ENCODE measurements at regions not wholly inside any gene's neighbourhood (a gene's known extent, or its start where the extent isn't known, plus 50 kb on each side); places are given as distances from the start of the nearest gene placed in this dataset.

GRCh38 chr18:72086421-72086820 is 457.7 kb downstream of the CBLN2 start:
- DNase-seq (ENCODE audit: low read depth, low spot score): no peak

GRCh38 chr18:72075040-72075439 is 469.1 kb downstream of the CBLN2 start:
- no peak for DNase-seq (ENCODE audit: low read depth, low spot score)

DNA sequence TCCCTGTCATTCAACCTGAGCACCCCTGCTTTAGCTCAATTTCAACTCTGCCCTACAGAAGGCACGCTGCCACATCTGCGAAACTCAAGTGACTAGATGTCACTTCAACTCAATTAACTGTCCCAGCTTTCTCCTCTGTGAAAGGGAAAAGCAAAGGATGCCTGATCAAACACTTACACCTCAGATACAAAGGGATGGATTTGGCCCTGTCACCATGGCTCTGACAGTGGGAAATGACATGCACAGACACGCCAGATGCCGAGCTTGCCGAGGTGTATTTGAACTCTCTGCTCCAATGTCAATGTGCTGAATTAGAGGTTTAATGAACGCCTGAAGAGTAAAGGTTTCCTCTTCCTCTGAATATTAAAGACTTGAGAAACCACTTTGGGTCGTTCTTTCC is 481.1 kb downstream of the CBLN2 start:
- no peak for DNase-seq (ENCODE audit: low read depth, low spot score)

DNA sequence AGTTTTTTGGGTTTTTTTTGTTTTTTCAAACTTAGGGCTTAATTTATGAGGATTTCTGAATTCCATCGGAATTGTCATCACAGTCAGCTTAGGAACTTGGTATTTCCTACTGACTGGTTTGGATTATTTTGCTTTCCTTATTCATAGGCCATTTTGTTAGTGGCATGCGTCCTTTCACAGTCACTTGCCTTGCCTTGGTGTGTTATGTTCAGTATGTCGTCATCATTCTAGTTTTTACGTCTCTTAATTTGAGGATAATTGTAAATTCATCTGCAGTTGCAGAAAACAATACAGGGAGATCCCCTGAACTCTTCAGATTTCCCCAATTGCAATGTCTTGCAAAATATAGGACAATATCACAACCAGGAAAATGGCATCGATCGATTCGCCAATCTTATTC is 485.3 kb downstream of the CBLN2 start:
- DNase-seq (ENCODE audit: low read depth, low spot score): no peak

GRCh38 chr18:72056171-72056570 is 488.0 kb downstream of the CBLN2 start:
- no peak for DNase-seq (ENCODE audit: low read depth, low spot score)

DNA sequence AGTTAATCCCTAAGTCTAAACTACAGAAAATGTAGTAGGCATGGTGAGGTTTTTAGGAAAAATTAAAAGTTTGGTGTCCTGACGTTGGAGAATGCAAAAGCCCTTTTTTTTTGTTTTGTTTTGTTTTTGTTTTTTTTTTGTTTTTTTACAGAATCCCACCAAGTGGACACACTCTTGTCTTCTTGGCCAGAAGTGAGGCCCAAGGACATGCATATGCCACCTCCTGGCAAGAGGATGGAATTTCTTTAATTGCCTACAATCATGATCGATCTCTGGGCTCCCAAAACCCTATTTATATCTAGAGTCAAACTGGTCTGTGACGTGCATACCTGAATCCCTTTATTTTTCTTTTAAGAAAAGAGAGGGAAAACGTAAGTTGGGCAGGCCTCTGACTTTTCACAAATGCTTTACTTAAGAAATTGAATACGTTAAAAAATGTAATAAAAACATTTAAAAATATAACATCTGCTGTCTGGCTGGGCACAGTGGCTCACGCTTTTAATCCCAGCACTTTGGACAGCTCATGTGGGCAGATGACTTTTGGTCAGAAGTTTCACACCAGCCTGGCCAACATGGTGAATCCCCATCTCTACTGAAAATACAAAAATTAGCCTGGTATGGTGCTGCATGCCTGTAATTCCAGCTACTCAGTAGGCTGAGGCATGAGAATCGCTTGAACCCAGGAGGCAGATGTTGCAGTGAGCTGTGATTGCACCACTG is 502.7 kb downstream of the CBLN2 start:
- DNase-seq (ENCODE audit: low read depth, low spot score): no peak

DNA sequence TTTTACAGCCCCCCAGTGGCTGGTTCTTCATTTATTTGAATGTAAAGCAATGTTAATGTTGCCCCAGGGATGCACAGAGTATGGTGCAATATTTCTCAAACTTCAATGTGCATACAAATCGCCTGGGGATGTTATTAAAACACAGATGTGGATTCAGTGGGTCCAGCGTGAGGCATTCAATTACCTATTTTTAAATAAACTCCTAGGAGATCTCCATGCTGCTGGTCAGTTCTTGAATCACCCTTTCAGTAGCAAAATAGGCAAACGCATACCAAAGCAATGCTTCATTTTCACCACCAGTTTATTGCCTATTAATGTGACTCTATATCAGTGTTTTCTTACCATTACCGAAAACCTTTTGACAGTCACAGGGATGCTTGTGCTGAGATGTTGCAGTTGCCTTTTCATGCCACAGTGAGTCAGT is 530.7 kb downstream of the CBLN2 start:
- no peak for DNase-seq (ENCODE audit: low read depth, low spot score)

DNA sequence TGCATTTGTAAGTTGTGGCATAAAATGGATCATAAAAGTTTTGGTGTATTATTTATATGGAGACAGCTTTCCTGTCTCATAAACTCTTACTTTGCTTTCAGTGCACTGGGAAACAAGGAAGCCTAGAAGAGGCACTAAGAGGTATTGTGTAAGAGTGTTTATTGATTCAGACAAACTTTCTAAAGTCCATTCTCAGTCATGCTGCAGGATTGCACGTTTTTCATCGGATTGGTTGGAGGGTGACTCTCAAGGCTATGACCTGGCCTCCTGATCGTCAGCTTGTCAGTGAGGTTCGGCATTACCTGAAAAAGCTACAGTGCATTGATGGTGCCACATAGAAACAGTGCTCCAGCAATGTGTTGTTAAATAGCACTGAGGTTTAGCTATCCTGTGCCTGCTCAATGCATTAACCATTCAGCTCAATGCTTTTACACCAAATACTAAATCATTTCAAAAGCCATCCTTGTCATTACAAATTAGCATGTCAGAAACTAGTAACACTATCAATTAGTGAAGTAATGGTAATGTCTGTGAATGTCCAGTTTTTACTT is 545.5 kb downstream of the CBLN2 start:
- no peak for DNase-seq (ENCODE audit: low read depth, low spot score)

DNA sequence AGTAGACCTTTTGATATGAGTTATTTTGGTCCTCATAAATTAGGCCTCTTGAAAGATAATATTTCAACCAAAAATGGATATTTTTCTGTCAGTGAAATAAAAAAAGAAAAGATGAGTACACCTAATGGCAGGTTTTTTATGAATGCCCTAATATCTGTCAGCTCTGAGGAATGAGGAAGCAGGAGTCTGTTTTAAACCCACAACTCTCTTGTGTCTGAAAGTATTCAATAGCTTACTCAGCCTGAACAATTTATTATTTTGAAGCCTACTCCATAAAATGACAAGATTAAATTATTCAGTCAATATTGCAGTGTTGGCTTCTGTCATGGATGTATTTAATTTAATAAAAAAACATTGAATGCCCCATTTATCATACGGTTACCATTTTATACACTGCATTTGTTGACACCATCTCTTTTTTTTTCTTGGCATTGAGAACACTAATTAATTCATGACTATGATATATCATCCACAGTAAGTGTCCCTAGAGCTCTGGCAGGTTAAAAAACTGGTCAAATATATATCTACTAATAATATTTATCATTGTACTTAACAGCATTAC is 548.2 kb downstream of the CBLN2 start:
- DNase-seq (ENCODE audit: low read depth, low spot score): no peak

GRCh38 chr18:71994273-71994672 is 549.9 kb downstream of the CBLN2 start:
- no peak for DNase-seq (ENCODE audit: low read depth, low spot score)

DNA sequence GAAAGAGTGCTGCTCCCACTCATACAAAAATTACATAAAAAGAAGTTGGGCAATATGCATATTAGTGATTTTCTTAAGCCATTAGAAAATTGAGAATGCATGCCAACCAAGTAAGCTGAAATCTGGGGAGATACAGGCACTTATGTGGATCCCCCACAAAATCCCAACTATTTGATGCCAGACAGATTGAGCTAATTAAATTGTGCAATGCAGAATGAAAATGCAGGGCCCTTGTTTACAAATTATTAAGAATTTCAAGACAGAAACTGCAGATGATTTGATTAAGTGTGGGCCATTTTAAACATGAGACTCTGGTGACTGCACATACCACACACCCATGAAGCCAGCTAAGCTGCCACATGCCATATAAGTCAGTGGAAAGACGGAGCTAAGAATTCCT is 554.5 kb downstream of the CBLN2 start:
- no peak for DNase-seq (ENCODE audit: low read depth, low spot score)

DNA sequence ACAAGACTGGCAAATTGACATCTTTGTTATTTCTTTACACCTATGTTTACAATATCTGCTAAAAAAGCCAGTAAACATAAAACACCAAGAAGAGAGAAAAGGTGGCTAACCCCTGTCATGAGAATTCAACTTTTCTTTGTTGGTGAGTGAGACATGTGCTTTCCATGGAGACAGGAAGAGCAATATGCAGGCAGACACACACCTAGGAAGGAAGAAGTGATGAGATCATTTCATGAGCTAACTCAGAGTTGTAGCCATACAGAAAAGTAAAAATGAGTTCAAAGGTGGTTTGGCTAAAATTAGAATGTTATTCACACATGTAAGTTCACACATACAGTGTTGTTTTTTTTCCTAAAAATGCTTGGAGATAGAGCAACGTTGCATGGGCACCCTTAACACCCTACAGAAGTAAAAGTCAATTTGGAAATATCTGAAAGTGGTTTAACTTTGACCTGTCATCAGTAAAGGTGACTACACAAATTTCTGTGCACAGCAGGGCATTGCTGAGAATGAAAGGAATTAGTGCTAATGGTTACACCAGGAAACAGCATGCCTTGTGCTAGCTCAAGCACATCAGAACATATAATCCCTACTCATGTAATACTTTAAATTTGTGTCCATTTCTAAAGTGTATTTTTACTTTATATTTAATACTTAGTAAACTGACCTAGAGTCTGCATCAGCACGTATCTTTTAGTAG is 557.6 kb downstream of the CBLN2 start:
- no peak for DNase-seq (ENCODE audit: low read depth, low spot score)

- DNase-seq (ENCODE audit: low read depth, low spot score): no peak
Observed at GRCh38 chr18:71976744-71977143, 567.4 kb downstream of the CBLN2 start.

DNA sequence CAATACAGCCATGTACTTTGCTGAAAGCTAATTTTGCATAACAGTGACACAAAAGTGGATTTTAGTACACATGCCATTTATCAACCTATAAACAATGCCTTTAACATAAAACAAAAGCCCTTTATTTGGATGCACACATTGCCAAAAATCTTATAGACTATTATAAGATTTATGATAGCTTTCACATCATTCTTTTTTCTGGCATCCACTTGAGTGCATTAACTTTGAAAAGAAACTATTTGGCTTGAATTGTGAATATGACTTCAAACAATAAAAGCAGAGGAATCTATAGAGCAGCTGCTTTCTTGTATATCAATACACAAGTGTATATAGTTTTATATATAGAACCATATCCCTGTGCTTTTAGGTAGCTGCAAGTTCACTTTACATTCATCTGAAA is 577.4 kb downstream of the CBLN2 start:
- DNase-seq (ENCODE audit: low read depth, low spot score): no peak

- no peak for DNase-seq (ENCODE audit: low read depth, low spot score)
Observed at GRCh38 chr18:71958605-71959004, 585.5 kb downstream of the CBLN2 start.

GRCh38 chr18:71951001-71951400 is 593.1 kb downstream of the CBLN2 start:
- DNase-seq (ENCODE audit: low read depth, low spot score): no peak

DNA sequence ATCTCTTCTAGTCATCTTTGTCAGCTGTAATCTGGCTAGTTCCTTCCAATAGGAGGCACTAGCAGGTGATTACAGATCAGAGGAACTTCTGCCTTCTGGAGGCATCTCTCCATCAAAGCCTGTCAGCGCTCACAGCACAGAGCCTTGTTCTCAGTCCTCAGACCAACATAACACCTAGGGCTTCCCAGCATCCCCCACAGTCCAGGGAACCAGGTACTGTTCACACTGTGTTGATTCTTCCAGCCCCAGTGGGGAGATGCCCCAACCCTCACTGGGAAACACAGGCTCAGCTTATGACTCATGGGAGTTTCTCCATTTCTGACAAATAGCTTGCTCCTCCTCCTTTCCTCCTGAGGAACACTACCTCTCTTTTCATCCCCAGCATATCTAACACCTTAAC is 601.7 kb downstream of the CBLN2 start:
- no peak for DNase-seq (ENCODE audit: low read depth, low spot score)

DNA sequence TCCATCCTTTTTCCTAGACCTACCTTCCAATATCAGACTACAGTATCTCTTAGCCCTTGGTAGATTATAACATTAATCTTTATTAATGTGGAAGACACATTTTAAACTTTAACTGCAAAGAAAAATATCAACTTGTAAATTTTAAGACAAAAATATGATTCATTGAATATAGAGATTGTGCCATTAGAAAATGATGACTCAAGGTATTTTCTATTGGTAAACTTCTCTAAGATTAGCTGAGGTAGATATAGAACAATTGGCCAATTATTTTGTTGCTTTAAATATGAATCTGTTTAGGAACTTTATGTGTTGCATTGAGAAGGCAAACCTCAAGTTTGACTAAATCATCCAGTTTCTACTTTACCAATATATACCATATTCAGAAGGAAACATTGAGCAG is 604.7 kb downstream of the CBLN2 start:
- DNase-seq (ENCODE audit: low read depth, low spot score): no peak

DNA sequence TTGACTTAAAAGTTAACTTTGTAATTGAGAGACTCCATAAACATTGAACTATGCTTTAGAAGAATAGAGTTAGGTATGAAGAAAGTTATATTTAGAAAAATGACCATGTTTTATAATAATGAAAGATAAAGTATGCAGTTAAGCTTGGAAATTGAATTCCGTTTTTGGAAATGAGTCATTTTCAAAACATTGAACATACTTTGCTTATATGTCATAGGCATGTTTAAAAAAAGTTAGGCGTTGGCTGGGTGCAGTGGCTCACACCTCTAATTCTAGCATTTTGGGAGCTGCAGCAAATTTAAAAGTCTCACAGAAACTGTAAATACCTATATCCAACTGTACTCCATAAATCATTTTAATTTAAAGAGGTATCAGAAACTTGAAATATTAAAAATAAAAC is 607.4 kb downstream of the CBLN2 start:
- no peak for DNase-seq (ENCODE audit: low read depth, low spot score)

DNA sequence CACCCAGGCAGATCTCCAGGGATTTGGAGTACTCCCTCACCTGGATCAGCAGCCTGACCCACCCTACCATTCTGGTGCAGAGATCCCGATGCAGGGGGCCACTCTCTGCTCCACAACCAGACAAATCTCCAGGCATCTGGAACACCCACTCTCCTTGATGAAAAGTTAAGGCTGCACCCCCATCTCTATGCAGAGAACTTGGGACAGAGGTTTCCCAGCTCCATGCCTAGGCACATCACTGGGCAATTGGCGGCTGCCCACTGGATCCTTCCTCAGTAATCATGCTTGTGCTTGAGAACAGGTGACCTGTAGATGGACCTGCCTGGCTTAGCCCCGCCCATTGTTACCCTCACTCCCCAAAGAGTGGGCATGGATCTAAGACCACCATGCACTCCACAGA is 624.9 kb downstream of the CBLN2 start:
- DNase-seq (ENCODE audit: low read depth, low spot score): no peak

GRCh38 chr18:71913641-71914040 is 630.5 kb downstream of the CBLN2 start:
- no peak for DNase-seq (ENCODE audit: low read depth, low spot score)

- no peak for DNase-seq (ENCODE audit: low read depth, low spot score)
Observed at GRCh38 chr18:71902482-71902881, 641.7 kb downstream of the CBLN2 start.

Data from iPS DF 19.7 (cell line).